ENCODE measurements at regions not wholly inside any gene's neighbourhood (a gene's known extent, or its start where the extent isn't known, plus 50 kb on each side); places are given as distances from the start of the nearest gene placed in this dataset.
"Not testable (repeated sequence)": the region's sequence is repeated elsewhere in the genome, so short reads cannot be mapped to it uniquely, and the experiment has no call there.

DNA sequence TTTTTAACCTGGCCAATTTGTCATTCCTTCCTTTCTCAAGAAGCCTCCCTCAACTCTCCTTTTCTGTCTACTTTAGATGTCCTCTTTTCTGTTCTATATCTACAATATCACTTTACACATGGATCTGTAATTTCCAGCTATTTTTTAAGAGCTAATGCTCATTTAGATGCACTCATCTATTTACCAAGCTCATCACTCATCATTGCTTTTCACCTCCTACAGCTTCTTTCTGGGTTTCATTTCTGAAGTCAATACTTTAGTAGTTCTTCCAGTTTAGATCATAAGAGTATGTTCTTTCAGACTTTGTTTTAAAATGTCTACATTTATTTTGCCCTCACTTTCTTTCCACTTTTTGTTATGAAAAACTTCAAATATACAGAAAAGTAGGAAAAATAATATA, 466.9 kb downstream of the MID1IP1 start:
- H3K27ac ChIP-seq (ENCODE audit: low read length), result no peak overlapping the region
- no peaks in the 10 kb centered on the region for H3K79me2 ChIP-seq (replicated peaks; ENCODE audit: insufficient read depth, low read length)
- no peak overlapping the region for H3K4me3 ChIP-seq (ENCODE audit: low read length)
- H3K4me2 ChIP-seq (ENCODE audit: low read length), result no peak overlapping the region
- H3K36me3 ChIP-seq (ENCODE audit: insufficient read depth, low read length), result no peaks in the 10 kb centered on the region
- no peaks in the 10 kb centered on the region for H3K27me3 ChIP-seq (ENCODE audit: insufficient read depth, low read depth, low read length)
- H3K9me2 ChIP-seq (ENCODE audit: insufficient read depth, low read length), result no peaks in the 10 kb centered on the region
- no peak overlapping the region for H3K9ac ChIP-seq (ENCODE audit: low read length)
- no peaks in the 10 kb centered on the region for H4K20me1 ChIP-seq (ENCODE audit: insufficient read depth)
- H2AFZ ChIP-seq (ENCODE audit: low read depth, low read length), result no peak overlapping the region
- no peaks in the 10 kb centered on the region for H3K9me3 ChIP-seq (ENCODE audit: low read length)
- H3F3A ChIP-seq (ENCODE audit: insufficient read depth, low read length, poor library complexity, severe bottlenecking), result no peaks in the 10 kb centered on the region
- TF ChIP-seq EP300 (conservative IDR thresholded peaks at IDR 0.05; ENCODE audit: poor library complexity, severe bottlenecking), result no peak
- TF ChIP-seq, protein P1, sequence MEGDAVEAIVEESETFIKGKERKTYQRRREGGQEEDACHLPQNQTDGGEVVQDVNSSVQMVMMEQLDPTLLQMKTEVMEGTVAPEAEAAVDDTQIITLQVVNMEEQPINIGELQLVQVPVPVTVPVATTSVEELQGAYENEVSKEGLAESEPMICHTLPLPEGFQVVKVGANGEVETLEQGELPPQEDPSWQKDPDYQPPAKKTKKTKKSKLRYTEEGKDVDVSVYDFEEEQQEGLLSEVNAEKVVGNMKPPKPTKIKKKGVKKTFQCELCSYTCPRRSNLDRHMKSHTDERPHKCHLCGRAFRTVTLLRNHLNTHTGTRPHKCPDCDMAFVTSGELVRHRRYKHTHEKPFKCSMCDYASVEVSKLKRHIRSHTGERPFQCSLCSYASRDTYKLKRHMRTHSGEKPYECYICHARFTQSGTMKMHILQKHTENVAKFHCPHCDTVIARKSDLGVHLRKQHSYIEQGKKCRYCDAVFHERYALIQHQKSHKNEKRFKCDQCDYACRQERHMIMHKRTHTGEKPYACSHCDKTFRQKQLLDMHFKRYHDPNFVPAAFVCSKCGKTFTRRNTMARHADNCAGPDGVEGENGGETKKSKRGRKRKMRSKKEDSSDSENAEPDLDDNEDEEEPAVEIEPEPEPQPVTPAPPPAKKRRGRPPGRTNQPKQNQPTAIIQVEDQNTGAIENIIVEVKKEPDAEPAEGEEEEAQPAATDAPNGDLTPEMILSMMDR (IDR thresholded peaks at IDR 0.05; ENCODE audit: poor library complexity, severe bottlenecking), result no peak
- TF ChIP-seq MXI1 (conservative IDR thresholded peaks at IDR 0.05; ENCODE audit: poor library complexity, severe bottlenecking), result no peak
- TF ChIP-seq POLR2AphosphoS5 (IDR thresholded peaks at IDR 0.05), result no peak
- no peak for TF ChIP-seq TAF1 (IDR thresholded peaks at IDR 0.05; ENCODE audit: low read depth)
- no peak for TF ChIP-seq EZH2 (IDR thresholded peaks at IDR 0.05; ENCODE audit: borderline replicate concordance, insufficient read depth, low read length, poor library complexity, severe bottlenecking)
- TF ChIP-seq, protein P2, sequence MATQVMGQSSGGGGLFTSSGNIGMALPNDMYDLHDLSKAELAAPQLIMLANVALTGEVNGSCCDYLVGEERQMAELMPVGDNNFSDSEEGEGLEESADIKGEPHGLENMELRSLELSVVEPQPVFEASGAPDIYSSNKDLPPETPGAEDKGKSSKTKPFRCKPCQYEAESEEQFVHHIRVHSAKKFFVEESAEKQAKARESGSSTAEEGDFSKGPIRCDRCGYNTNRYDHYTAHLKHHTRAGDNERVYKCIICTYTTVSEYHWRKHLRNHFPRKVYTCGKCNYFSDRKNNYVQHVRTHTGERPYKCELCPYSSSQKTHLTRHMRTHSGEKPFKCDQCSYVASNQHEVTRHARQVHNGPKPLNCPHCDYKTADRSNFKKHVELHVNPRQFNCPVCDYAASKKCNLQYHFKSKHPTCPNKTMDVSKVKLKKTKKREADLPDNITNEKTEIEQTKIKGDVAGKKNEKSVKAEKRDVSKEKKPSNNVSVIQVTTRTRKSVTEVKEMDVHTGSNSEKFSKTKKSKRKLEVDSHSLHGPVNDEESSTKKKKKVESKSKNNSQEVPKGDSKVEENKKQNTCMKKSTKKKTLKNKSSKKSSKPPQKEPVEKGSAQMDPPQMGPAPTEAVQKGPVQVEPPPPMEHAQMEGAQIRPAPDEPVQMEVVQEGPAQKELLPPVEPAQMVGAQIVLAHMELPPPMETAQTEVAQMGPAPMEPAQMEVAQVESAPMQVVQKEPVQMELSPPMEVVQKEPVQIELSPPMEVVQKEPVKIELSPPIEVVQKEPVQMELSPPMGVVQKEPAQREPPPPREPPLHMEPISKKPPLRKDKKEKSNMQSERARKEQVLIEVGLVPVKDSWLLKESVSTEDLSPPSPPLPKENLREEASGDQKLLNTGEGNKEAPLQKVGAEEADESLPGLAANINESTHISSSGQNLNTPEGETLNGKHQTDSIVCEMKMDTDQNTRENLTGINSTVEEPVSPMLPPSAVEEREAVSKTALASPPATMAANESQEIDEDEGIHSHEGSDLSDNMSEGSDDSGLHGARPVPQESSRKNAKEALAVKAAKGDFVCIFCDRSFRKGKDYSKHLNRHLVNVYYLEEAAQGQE (IDR thresholded peaks at IDR 0.05; ENCODE audit: borderline replicate concordance), result no peak
- TF ChIP-seq RAD21 (conservative IDR thresholded peaks at IDR 0.05), result no peak
- TF ChIP-seq SMC3 (conservative IDR thresholded peaks at IDR 0.05; ENCODE audit: poor library complexity), result no peak

DNA sequence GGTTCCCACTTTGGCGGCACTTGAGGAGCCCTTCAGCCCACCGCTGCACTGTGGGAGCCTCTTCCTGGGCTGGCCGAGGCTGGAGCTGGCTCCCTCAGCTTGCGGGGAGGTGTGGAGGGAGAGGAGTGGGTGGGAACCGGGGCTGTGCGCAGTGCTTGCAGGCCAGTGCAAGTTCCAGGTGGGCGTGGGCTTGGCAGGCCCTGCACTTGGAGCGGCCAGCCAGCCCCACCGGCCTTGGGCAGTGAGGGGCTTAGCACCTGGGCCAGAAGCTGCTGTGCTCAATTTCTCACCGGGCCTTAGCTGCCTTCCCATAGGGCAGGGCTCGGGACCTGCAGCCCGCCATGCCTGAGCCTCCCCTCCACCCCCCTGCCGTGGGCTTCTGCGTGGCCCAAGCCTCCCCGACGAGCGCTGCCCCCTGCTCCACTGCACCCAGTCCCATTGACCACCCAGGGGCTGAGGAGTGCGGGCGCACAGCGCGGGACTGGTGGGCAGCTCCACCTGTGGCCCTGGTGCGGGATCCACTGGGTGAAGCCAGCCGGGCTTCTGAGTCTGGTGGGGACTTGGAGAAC, 474.3 kb downstream of the MID1IP1 start:
- Histone ChIP-seq H3K27ac (ENCODE audit: low read length) (no peak overlapping the region), H3K4me3 (ENCODE audit: low read length) (no peak overlapping the region), H3K27me3 (ENCODE audit: insufficient read depth, low read depth, low read length) (no peaks in the 10 kb centered on the region), H3K4me2 (ENCODE audit: low read length) (no peak overlapping the region), H3K9ac (ENCODE audit: low read length) (no peak overlapping the region), H3K9me3 (ENCODE audit: low read length) (no peaks in the 10 kb centered on the region), H3K79me2 (replicated peaks; ENCODE audit: insufficient read depth, low read length) (no peaks in the 10 kb centered on the region), H3F3A (ENCODE audit: insufficient read depth, low read length, poor library complexity, severe bottlenecking) (no peaks in the 10 kb centered on the region), H3K36me3 (ENCODE audit: insufficient read depth, low read length) (no peaks in the 10 kb centered on the region), H4K20me1 (ENCODE audit: insufficient read depth) (no peaks in the 10 kb centered on the region), H3K9me2 (ENCODE audit: insufficient read depth, low read length) (no peaks in the 10 kb centered on the region), H2AFZ (ENCODE audit: low read depth, low read length) (no peak overlapping the region)
- TF ChIP-seq EZH2 (IDR thresholded peaks at IDR 0.05; ENCODE audit: borderline replicate concordance, insufficient read depth, low read length, poor library complexity, severe bottlenecking), result no peak
- no peak for TF ChIP-seq POLR2AphosphoS5 (IDR thresholded peaks at IDR 0.05)
- no peak for TF ChIP-seq SMC3 (conservative IDR thresholded peaks at IDR 0.05; ENCODE audit: poor library complexity)
- no peak for TF ChIP-seq MXI1 (conservative IDR thresholded peaks at IDR 0.05; ENCODE audit: poor library complexity, severe bottlenecking)
- TF ChIP-seq, protein P2 (IDR thresholded peaks at IDR 0.05; ENCODE audit: borderline replicate concordance), result no peak
- no peak for TF ChIP-seq TAF1 (IDR thresholded peaks at IDR 0.05; ENCODE audit: low read depth)
- no peak for TF ChIP-seq RAD21 (conservative IDR thresholded peaks at IDR 0.05)
- TF ChIP-seq, protein P1 (IDR thresholded peaks at IDR 0.05; ENCODE audit: poor library complexity, severe bottlenecking), result no peak
- TF ChIP-seq EP300 (conservative IDR thresholded peaks at IDR 0.05; ENCODE audit: poor library complexity, severe bottlenecking), result no peak

DNA sequence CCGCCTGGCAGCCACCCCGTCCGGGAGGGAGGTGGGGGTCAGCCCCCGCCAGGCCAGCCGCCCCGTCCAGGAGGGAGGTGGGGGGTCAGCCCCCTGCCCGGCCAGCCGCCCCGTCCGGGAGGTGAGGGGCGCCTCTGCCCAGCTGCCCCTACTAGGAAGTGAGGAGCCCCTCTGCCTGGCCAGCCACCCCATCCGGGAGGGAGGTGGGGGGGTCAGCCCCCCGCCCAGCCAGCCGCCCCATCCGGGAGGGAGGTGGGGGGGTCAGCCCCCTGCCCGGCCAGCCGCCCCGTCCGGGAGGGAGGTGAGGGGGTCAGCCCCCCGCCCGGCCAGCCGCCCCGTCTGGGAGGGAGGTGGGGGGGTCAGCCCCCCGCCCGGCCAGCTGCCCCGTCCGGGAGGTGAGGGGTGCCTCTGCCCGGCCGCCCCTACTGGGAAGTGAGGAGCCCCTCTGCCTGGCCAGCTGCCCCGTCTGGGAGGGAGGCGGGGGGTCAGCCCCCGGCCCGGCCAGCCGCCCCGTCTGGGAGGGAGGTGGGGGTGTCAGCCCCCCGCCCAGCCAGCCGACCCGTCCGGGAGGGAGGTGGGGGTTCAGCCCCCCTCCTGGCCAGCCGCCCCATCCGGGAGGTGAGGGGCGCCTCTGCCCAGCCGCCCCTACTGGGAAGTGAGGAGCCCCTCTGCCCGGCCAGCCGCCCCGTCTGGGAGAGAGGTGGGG, 476.6 kb downstream of the MID1IP1 start:
- H3K4me2 ChIP-seq (ENCODE audit: low read length); H3K9me2 ChIP-seq (ENCODE audit: insufficient read depth, low read length); H3K36me3 ChIP-seq (ENCODE audit: insufficient read depth, low read length); H4K20me1 ChIP-seq (ENCODE audit: insufficient read depth); H3K27me3 ChIP-seq (ENCODE audit: insufficient read depth, low read depth, low read length); H2AFZ ChIP-seq (ENCODE audit: low read depth, low read length); H3K27ac ChIP-seq (ENCODE audit: low read length); H3K9ac ChIP-seq (ENCODE audit: low read length); H3F3A ChIP-seq (ENCODE audit: insufficient read depth, low read length, poor library complexity, severe bottlenecking); H3K79me2 ChIP-seq (replicated peaks; ENCODE audit: insufficient read depth, low read length); H3K9me3 ChIP-seq (ENCODE audit: low read length); H3K4me3 ChIP-seq (ENCODE audit: low read length): not testable (repeated sequence)
